ENCODE measurements at regions not wholly inside any gene's neighbourhood (a gene's known extent, or its start where the extent isn't known, plus 50 kb on each side); places are given as distances from the start of the nearest gene placed in this dataset.

DNA sequence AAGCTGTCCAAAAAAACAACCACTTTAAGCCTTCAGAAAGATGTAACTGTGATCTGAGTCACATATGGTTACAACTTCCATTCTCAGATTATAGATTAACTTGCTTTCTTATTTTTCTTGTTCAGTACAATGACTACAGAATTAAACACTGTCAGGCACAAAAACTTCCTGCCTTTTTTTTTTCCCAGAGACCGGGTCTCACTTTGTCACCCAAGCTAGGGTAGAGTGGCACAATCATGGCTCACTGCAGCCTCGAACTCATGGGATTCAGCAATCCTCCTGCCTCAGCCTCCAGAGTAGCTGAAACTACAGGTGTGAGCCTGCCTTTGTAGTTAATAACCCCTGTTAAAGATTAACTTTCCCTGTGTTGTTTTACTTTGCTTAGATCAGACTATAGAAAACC, 163.2 kb downstream of the AVL9 start:
- Histone ChIP-seq H3K9ac (ENCODE audit: low read length) (peak overlapping the region; percentile 47), H3K79me2 (ENCODE audit: insufficient read depth, low read length) (no peaks in the 10 kb centered on the region), H3K4me3 (replicated peaks in 1 of 2; ENCODE audit: low read depth in 1 of 2, low read length in 2 of 2) (peak overlapping the region in 1 of 2 experiments; percentile 8; a peak in 1 of 4 replicates), H2AFZ (ENCODE audit: low read depth, low read length, poor library complexity, severe bottlenecking) (no peak overlapping the region), H4K20me1 (ENCODE audit: insufficient read depth) (no peaks in the 10 kb centered on the region), H3K36me3 (ENCODE audit: control insufficient read depth in 1 of 2, insufficient read depth in 2 of 2, low read length in 2 of 2) (no peaks in the 10 kb centered on the region), H3K4me2 (ENCODE audit: low read length) (peak overlapping the region; percentile 58), H3K4me1 (ENCODE audit: control insufficient read depth in 1 of 2, insufficient read depth in 2 of 2, low read length in 2 of 2) (peaks cover 30 to 58% of the 10 kb centered on the region in 2 experiments), H3K27me3 (ENCODE audit: insufficient read depth, low read length) (no peaks in the 10 kb centered on the region), H3K9me2 (ENCODE audit: insufficient read depth) (no peaks in the 10 kb centered on the region), H3K27ac (ENCODE audit: low read depth, low read length) (peak overlapping the region; percentile 33), H3K9me3 (ENCODE audit: control insufficient read depth in 1 of 2, insufficient read depth in 1 of 2, low read depth in 1 of 2, low read length in 2 of 2) (no peaks in the 10 kb centered on the region)
- ChIA-PET RAD21 (ENCODE audit: low non-redundant PET in 1 of 2, low total read pairs in 2 of 2, uncharacterized antibody in 2 of 2, unreplicated experiment in 2 of 2) (no interaction called here), CTCF (no interaction called here), POLR2A (interaction anchor here (1.5 to 3.4 kb wide), 2 partner anchors 8 to 11 kb away, joined by 4 to 24 read pairs; no protein-coding TSS in a partner anchor)
- BruUV-seq (replicated peaks): TSS peak; percentile 100
- intact Hi-C loops (cut with micrococcal nuclease): loop anchor here (2.0 kb wide), 1 partner anchor 168 kb away; the partner anchor contains the start of gene LSM5
- peak; percentile 21; the same call in 1 of the 2 replicates for TF ChIP-seq CBX3 (IDR thresholded peaks at IDR 0.05; ENCODE audit: low read depth)
- TF ChIP-seq, protein P1, sequence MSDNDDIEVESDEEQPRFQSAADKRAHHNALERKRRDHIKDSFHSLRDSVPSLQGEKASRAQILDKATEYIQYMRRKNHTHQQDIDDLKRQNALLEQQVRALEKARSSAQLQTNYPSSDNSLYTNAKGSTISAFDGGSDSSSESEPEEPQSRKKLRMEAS (IDR thresholded peaks at IDR 0.05): no peak
- DNase-seq (ENCODE audit: low read depth, low spot score) (no peak), ATAC-seq (peak; percentile 37)

DNA sequence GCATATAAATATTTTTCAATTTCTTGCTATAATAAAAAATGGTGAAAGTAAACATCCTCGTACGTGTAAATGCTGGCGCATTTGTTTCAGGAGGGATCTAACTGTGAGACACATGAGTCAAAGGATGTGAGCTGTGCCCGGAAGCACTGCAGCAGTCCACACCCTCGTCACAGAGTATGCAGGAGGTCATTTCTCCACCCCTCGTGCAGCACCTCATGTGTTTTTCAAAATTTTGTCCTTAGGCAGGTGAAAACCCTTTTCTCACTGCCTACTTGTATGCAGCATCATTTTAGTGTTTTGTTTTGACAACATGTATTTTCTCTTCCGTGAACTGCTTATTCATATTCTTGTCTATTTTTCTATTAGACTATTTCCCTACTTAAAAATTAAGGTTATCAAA, 162.7 kb downstream of the AVL9 start:
- Histone ChIP-seq H3K4me2 (ENCODE audit: low read length) (peak overlapping the region; percentile 58), H4K20me1 (ENCODE audit: insufficient read depth) (no peaks in the 10 kb centered on the region), H3K9me3 (ENCODE audit: control insufficient read depth in 1 of 2, insufficient read depth in 1 of 2, low read depth in 1 of 2, low read length in 2 of 2) (no peaks in the 10 kb centered on the region), H3K79me2 (ENCODE audit: insufficient read depth, low read length) (no peaks in the 10 kb centered on the region), H3K4me3 (replicated peaks in 1 of 2; ENCODE audit: low read depth in 1 of 2, low read length in 2 of 2) (peak overlapping the region in 1 of 2 experiments; percentile 8; a peak in 1 of 4 replicates), H3K36me3 (ENCODE audit: control insufficient read depth in 1 of 2, insufficient read depth in 2 of 2, low read length in 2 of 2) (no peaks in the 10 kb centered on the region), H3K9me2 (ENCODE audit: insufficient read depth) (no peaks in the 10 kb centered on the region), H3K27ac (ENCODE audit: low read depth, low read length) (peak overlapping the region; percentile 33; the same call in 1 of the 2 replicates), H3K4me1 (ENCODE audit: control insufficient read depth in 1 of 2, insufficient read depth in 2 of 2, low read length in 2 of 2) (peaks cover 30 to 54% of the 10 kb centered on the region in 2 experiments), H2AFZ (ENCODE audit: low read depth, low read length, poor library complexity, severe bottlenecking) (peak overlapping the region; percentile 50), H3K27me3 (ENCODE audit: insufficient read depth, low read length) (no peaks in the 10 kb centered on the region), H3K9ac (ENCODE audit: low read length) (peak overlapping the region; percentile 47)
- peak; percentile 84 for DNase-seq (ENCODE audit: low read depth, low spot score)
- peak; percentile 91 for ATAC-seq
- ChIA-PET POLR2A (interaction anchor here (1.5 to 3.4 kb wide), 2 partner anchors 9 to 11 kb away, joined by 4 to 24 read pairs; no protein-coding TSS in a partner anchor), RAD21 (ENCODE audit: low non-redundant PET in 1 of 2, low total read pairs in 2 of 2, uncharacterized antibody in 2 of 2, unreplicated experiment in 2 of 2) (no interaction called here), CTCF (no interaction called here)
- no TSS peak for BruUV-seq (replicated peaks)
- peak; percentile 74 for TF ChIP-seq POLR2AphosphoS5 (IDR thresholded peaks at IDR 0.05; ENCODE audit: low read depth, low read length)
- TF ChIP-seq, protein P2, sequence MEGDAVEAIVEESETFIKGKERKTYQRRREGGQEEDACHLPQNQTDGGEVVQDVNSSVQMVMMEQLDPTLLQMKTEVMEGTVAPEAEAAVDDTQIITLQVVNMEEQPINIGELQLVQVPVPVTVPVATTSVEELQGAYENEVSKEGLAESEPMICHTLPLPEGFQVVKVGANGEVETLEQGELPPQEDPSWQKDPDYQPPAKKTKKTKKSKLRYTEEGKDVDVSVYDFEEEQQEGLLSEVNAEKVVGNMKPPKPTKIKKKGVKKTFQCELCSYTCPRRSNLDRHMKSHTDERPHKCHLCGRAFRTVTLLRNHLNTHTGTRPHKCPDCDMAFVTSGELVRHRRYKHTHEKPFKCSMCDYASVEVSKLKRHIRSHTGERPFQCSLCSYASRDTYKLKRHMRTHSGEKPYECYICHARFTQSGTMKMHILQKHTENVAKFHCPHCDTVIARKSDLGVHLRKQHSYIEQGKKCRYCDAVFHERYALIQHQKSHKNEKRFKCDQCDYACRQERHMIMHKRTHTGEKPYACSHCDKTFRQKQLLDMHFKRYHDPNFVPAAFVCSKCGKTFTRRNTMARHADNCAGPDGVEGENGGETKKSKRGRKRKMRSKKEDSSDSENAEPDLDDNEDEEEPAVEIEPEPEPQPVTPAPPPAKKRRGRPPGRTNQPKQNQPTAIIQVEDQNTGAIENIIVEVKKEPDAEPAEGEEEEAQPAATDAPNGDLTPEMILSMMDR (IDR thresholded peaks at IDR 0.05 in 2 of 3, conservative IDR thresholded peaks at IDR 0.05 in 1 of 3; ENCODE audit: borderline replicate concordance in 1 of 3, insufficient read depth in 1 of 3, low read depth in 2 of 3, low read length in 2 of 3): no peak
- TF ChIP-seq SIN3A (IDR thresholded peaks at IDR 0.05; ENCODE audit: low read depth): peak; percentile 47; the same call in 1 of the 2 replicates
- TF ChIP-seq FOSL1 (IDR thresholded peaks at IDR 0.05; ENCODE audit: low read depth): peak; percentile 50
- no peak for TF ChIP-seq EZH2 (IDR thresholded peaks at IDR 0.05)
- TF ChIP-seq, protein P3, sequence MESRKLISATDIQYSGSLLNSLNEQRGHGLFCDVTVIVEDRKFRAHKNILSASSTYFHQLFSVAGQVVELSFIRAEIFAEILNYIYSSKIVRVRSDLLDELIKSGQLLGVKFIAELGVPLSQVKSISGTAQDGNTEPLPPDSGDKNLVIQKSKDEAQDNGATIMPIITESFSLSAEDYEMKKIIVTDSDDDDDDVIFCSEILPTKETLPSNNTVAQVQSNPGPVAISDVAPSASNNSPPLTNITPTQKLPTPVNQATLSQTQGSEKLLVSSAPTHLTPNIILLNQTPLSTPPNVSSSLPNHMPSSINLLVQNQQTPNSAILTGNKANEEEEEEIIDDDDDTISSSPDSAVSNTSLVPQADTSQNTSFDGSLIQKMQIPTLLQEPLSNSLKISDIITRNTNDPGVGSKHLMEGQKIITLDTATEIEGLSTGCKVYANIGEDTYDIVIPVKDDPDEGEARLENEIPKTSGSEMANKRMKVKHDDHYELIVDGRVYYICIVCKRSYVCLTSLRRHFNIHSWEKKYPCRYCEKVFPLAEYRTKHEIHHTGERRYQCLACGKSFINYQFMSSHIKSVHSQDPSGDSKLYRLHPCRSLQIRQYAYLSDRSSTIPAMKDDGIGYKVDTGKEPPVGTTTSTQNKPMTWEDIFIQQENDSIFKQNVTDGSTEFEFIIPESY (IDR thresholded peaks at IDR 0.05; ENCODE audit: extremely low read depth, insufficient replicate concordance, low read length): no peak
- no peak for TF ChIP-seq TCF7L2 (IDR thresholded peaks at IDR 0.05; ENCODE audit: borderline replicate concordance, extremely low read depth, insufficient read depth, insufficient read length)
- TF ChIP-seq, protein P1 (IDR thresholded peaks at IDR 0.05): peak; percentile 95
- TF ChIP-seq CBX3 (IDR thresholded peaks at IDR 0.05; ENCODE audit: low read depth): peak; percentile 97
- TF ChIP-seq SRF (IDR thresholded peaks at IDR 0.05; ENCODE audit: low read depth): no peak
- TF ChIP-seq JUND (IDR thresholded peaks at IDR 0.05): peak; percentile 54
- peak; percentile 46 for TF ChIP-seq ELF1 (IDR thresholded peaks at IDR 0.05; ENCODE audit: borderline replicate concordance, low read depth)
- TF ChIP-seq CEBPB (IDR thresholded peaks at IDR 0.05; ENCODE audit: low read depth): peak; percentile 27; the same call in 1 of the 2 replicates
- TF ChIP-seq SP1 (IDR thresholded peaks at IDR 0.05; ENCODE audit: low read depth): peak; percentile 76
- no peak for TF ChIP-seq ZNF274 (IDR thresholded peaks at IDR 0.05; ENCODE audit: low read depth, low read length)
- TF ChIP-seq RAD21 (IDR thresholded peaks at IDR 0.05; ENCODE audit: low read depth): no peak
- intact Hi-C loops (cut with micrococcal nuclease): loop anchor here (2.0 kb wide), 1 partner anchor 167 kb away; the partner anchor contains the start of gene LSM5
